ENCODE measurements at regions not wholly inside any gene's neighbourhood (a gene's known extent, or its start where the extent isn't known, plus 50 kb on each side); places are given as distances from the start of the nearest gene placed in this dataset.
A peak's percentile ranks its signal among the peaks of the same experiment; 100 is the strongest.

- 3% methylated on average over 10 of the region's 10 CpGs for WGBS (ENCODE audit: low lambda C conversion rate)
- H4K20me1 ChIP-seq (ENCODE audit: insufficient read depth, low read length) = no peaks in the 10 kb centered on the region
- no peaks in the 10 kb centered on the region for H3K27me3 ChIP-seq (ENCODE audit: control insufficient read depth in 1 of 2, insufficient read depth in 2 of 2, low read length in 2 of 2)
- H3K9me3 ChIP-seq (ENCODE audit: low read length) = no peaks in the 10 kb centered on the region
- no peaks in the 10 kb centered on the region for H3K36me3 ChIP-seq (replicated peaks in 1 of 2; ENCODE audit: control insufficient read depth in 1 of 2, insufficient read depth in 2 of 2, low read length in 2 of 2)
- in situ Hi-C loops (cut with HindIII; ENCODE audit: extremely low pct_ligation_motif_present, low pct_unique_long_range_greater_than_20kb) (no loop called here), intact Hi-C loops (cut with micrococcal nuclease; ENCODE audit: unreplicated experiment) (no loop called here)
- no peak for ATAC-seq
- FAIRE-seq = no peak
- H3K27ac ChIP-seq (ENCODE audit: extremely low read length, insufficient read depth, low read length) = no peak overlapping the region
- H3K9ac ChIP-seq (ENCODE audit: insufficient read depth, low read depth, low read length) = no peak overlapping the region
- DNase-seq (ENCODE audit: low spot score) = no peak
- no peak overlapping the region for H2AFZ ChIP-seq (ENCODE audit: low read length)
- ChIA-PET CTCF (ENCODE audit: low intra/inter-chr PET ratio, low total read pairs) (no interaction called here), POLR2A (no interaction called here)
- no peak overlapping the region for H3K4me2 ChIP-seq (ENCODE audit: low read depth, low read length)
- H3K79me2 ChIP-seq (ENCODE audit: insufficient read depth, low read length) = no peaks in the 10 kb centered on the region
- no peaks in the 10 kb centered on the region for H3K4me1 ChIP-seq (ENCODE audit: insufficient read depth, low read length)
- no peak for TF ChIP-seq GATAD1 (CRISPR knock-in tag; IDR thresholded peaks at IDR 0.05)
- no TSS peak for BruUV-seq (replicated peaks)
- H3K4me3 ChIP-seq (replicated peaks in 1 of 3; ENCODE audit: insufficient read depth in 1 of 3, low read depth in 2 of 3, low read length in 3 of 3) = no peak overlapping the region
Measured at GRCh38 chr12:130258863-130259262, 78.8 kb upstream of the PIWIL1 start.

DNA sequence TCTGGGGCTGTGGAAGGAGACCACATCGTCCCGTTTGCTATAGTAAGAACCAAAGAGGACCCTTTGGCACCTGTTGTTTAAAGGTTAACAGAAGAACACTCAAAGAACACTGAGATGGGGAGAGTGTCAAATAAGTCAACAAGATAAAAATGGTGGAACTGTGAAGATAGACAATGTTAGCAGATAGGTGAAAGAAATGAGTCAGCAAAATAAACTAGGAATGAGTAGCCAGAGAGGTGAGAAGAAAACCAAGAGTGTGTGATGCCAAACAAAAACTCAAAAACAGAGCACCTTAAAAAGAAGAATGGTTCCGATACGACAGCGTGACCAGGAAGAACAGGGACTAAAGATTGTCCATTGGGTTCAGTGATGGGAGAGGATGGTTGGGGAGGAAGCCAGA, 74.7 kb upstream of the PIWIL1 start:
- BruUV-seq (replicated peaks) = no TSS peak
- H3K4me2 ChIP-seq (ENCODE audit: low read depth, low read length) = no peak overlapping the region
- H3K79me2 ChIP-seq (ENCODE audit: insufficient read depth, low read length) = no peaks in the 10 kb centered on the region
- no peaks in the 10 kb centered on the region for H3K4me1 ChIP-seq (ENCODE audit: insufficient read depth, low read length)
- no peak overlapping the region for H2AFZ ChIP-seq (ENCODE audit: low read length)
- TF ChIP-seq ZNF317 (CRISPR knock-in tag; IDR thresholded peaks at IDR 0.05) = no peak
- TF ChIP-seq NFE2L2 (IDR thresholded peaks at IDR 0.05; ENCODE audit: low read length) = 0 out of 2 replicates have a peak, but pooled peaks have one; percentile 24
- no peak for TF ChIP-seq ZNF460 (CRISPR knock-in tag; IDR thresholded peaks at IDR 0.05; ENCODE audit: borderline replicate concordance)
- no peak for TF ChIP-seq ZNF7 (CRISPR knock-in tag; IDR thresholded peaks at IDR 0.05)
- TF ChIP-seq MAFF (IDR thresholded peaks at IDR 0.05; ENCODE audit: low read depth, low read length) = peak; percentile 66
- no peak for TF ChIP-seq ZC3H13 (CRISPR knock-in tag; IDR thresholded peaks at IDR 0.05)
- TF ChIP-seq MAFK (conservative IDR thresholded peaks at IDR 0.05 in 1 of 2, IDR thresholded peaks at IDR 0.05 in 1 of 2; ENCODE audit: low read length in 2 of 2) = peak; percentile 35 to 77; a peak in 3 of 4 replicates
- ATAC-seq (no peak), FAIRE-seq (no peak), DNase-seq (ENCODE audit: low spot score) (no peak)
- in situ Hi-C loops (cut with HindIII; ENCODE audit: extremely low pct_ligation_motif_present, low pct_unique_long_range_greater_than_20kb) (no loop called here), intact Hi-C loops (cut with micrococcal nuclease; ENCODE audit: unreplicated experiment) (no loop called here)
- H3K9me3 ChIP-seq (ENCODE audit: low read length) = no peaks in the 10 kb centered on the region
- H3K27me3 ChIP-seq (ENCODE audit: control insufficient read depth in 1 of 2, insufficient read depth in 2 of 2, low read length in 2 of 2) = peaks cover 0 to 4% of the 10 kb centered on the region in 2 experiments; a peak in 1 of 5 replicates
- ChIA-PET CTCF (ENCODE audit: low intra/inter-chr PET ratio, low total read pairs) (no interaction called here), POLR2A (no interaction called here)
- no peak overlapping the region for H3K27ac ChIP-seq (ENCODE audit: extremely low read length, insufficient read depth, low read length)
- H3K9ac ChIP-seq (ENCODE audit: insufficient read depth, low read depth, low read length) = no peak overlapping the region
- no peaks in the 10 kb centered on the region for H3K36me3 ChIP-seq (replicated peaks in 1 of 2; ENCODE audit: control insufficient read depth in 1 of 2, insufficient read depth in 2 of 2, low read length in 2 of 2)
- H3K4me3 ChIP-seq (replicated peaks in 1 of 3; ENCODE audit: insufficient read depth in 1 of 3, low read depth in 2 of 3, low read length in 3 of 3) = no peak overlapping the region
- no peaks in the 10 kb centered on the region for H4K20me1 ChIP-seq (ENCODE audit: insufficient read depth, low read length)
- 55% methylated on average over 5 of the region's 5 CpGs for WGBS (ENCODE audit: low lambda C conversion rate)
